H54 (cell line): ENCODE measurements at regions not wholly inside any gene's neighbourhood (a gene's known extent, or its start where the extent isn't known, plus 50 kb on each side); places are given as distances from the start of the nearest gene placed in this dataset.

Source experiments
- DNase-seq: peaks from one replicate; pipeline ENCODE4 v3.0.0; 2011; ENCODE audit warnings: low spot score, mixed read lengths; ENCODE audit not compliant: insufficient read length
- FAIRE-seq: peaks from 3 replicates; lab custom pipeline; 2011; peaks lifted over from hg19 to GRCh38; lab: Jason Lieb, UNC
- POLR2A ChIP-seq: IDR thresholded peaks from 2 replicates; pipeline ENCODE4 v1.6.1; 2011; ENCODE audit warnings: low read depth, mild to moderate bottlenecking, low read length

GRCh38 chr1:195082183-195082582, 1526.1 kb downstream of the KCNT2 start:
- TF ChIP-seq POLR2A = no peak
- FAIRE-seq (no peak), DNase-seq (no peak)

DNA sequence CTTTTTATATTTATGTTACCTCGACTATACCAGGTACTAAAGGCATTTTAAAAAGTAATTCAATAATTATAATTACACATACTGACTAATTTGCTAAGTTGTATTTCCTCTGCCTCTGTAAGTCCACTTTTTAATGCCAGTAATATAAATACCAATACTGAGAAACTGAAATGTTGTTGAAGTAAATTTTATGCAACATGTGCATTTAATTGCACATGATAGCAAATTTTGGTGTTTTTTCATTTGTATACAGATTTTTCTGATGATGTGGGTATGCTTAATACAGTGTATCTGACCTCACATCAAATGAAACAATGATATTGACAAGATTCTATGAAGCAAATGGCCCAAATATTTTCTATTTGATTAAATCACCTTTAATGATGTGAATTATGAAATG, 1531.6 kb downstream of the KCNT2 start:
- DNase-seq = no peak
- TF ChIP-seq POLR2A = no peak
- FAIRE-seq = no peak

DNA sequence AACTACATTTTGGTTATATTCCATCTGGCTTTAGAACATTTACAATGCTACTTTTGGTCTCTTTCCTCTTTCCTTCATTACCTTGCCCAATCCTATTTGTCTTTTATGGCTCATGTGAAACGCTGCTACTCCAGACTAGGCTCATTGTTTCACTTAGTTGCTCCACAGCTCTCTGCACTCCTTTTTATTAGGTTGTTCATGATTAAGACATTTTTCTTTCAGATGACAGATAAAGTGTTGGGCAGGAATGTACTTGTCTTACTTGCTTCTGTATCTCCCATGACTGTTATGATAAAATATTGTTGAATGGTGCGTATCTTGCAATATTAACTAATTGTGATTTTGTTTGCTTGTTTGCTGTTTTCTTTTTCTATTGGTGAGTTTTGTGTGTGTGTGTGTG, 1532.3 kb downstream of the KCNT2 start:
- no peak for TF ChIP-seq POLR2A
- no peak for FAIRE-seq
- no peak for DNase-seq

GRCh38 chr1:195071461-195071860, 1536.8 kb downstream of the KCNT2 start:
- TF ChIP-seq POLR2A = no peak
- FAIRE-seq = no peak

GRCh38 chr1:195065437-195065836, 1542.8 kb downstream of the KCNT2 start:
- FAIRE-seq = no peak

More at GRCh38 chr1:195071461-195071860, 1536.8 kb downstream of the KCNT2 start:
- no peak for DNase-seq

GRCh38 chr1:195064358-195064757, 1543.9 kb downstream of the KCNT2 start:
- no peak for TF ChIP-seq POLR2A
- no peak for DNase-seq
- no peak for FAIRE-seq

More at GRCh38 chr1:195065437-195065836, 1542.8 kb downstream of the KCNT2 start:
- no peak for TF ChIP-seq POLR2A
- DNase-seq = no peak

- TF ChIP-seq POLR2A = no peak
- FAIRE-seq = no peak
- DNase-seq = no peak
These were observed 1554.0 kb downstream of the KCNT2 start for GRCh38 chr1:195054217-195054687.

DNA sequence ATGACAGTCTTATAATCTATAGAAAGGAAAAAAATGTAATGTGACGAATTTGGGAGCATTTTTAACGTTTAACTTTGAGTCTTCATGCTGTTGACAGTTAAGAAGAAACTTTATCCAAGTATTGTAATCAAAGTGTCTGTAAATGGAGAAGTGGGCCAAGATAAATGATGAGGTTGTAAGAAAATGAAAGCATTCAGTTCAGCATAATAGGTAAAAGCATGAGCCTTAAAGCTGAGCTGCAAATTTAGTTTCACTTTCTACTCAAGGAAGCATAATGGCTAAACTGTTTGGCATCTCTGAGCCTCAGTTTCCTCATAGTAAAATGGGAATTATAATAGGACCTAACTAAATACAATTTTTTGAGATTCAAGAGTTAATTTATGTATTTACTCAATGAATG, 1554.8 kb downstream of the KCNT2 start:
- FAIRE-seq = no peak
- no peak for TF ChIP-seq POLR2A
- no peak for DNase-seq

- no peak for TF ChIP-seq POLR2A
- no peak for FAIRE-seq
- DNase-seq = no peak
These were observed 1560.5 kb downstream of the KCNT2 start for GRCh38 chr1:195047772-195048171.

DNA sequence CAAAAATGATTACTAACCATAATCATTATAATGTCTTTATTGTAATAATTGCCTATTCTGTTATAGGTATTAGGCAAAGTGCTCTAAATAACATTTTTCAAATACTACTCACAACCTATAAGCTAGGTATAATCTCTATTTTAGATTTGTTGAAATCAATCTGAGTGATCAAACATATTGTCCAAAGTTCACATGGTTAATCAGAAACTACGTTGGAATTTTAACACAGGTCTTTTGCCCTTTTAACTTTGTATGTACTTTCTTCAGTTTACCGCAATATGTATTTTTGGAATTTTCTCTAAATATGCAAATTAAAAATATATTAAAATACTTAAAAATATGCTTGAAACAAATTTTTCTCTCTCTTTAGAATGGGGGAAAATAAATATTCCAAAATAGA, 1563.2 kb downstream of the KCNT2 start:
- no peak for FAIRE-seq
- no peak for DNase-seq
- no peak for TF ChIP-seq POLR2A

GRCh38 chr1:195030793-195031192, 1577.4 kb downstream of the KCNT2 start:
- DNase-seq (no peak), FAIRE-seq (no peak)
- no peak for TF ChIP-seq POLR2A

DNA sequence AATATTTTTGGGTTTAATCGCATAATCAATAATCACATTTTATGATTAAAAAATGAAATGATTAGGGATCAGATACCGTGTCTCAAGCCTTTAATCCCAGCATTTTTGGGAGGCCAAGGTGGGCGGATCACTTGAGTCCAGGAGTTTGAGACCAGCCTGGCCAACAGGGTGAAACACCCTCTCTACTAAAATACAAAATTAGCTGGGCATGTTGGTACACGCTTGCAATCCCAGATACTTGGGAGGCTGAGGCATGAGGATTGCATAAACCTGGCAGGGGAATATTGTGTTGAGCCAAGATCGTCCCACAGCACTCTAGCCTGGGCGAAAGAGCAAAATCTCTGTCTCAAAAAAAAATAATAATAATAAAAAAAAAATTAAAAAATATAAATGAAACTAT, 1581.4 kb downstream of the KCNT2 start:
- no peak for FAIRE-seq
- no peak for TF ChIP-seq POLR2A
- no peak for DNase-seq

- no peak for DNase-seq
- FAIRE-seq = no peak
- TF ChIP-seq POLR2A = no peak
These were observed 1588.9 kb downstream of the KCNT2 start for GRCh38 chr1:195019385-195019784.

- no peak for TF ChIP-seq POLR2A
- FAIRE-seq (no peak), DNase-seq (no peak)
These were observed 1595.2 kb downstream of the KCNT2 start for GRCh38 chr1:195012995-195013394.

DNA sequence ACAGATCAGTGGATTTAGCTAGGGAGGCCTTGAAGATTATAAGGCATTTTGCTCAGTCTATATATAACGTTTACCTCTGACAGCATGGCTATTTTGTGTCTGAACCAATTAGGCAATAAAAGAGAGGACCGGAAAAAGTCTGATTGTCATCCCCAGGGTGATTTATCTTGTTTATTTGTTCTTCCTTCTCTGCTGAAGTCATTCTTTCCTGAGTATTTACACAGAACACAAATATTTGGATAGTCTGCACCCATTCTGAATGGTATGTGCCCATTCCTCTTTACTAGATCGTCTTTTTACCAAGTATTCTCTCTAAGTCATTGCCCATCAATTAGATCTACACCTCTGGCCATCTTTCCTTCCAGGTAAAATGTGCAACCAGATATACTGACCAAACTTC, 1602.9 kb downstream of the KCNT2 start:
- FAIRE-seq (no peak), DNase-seq (no peak)
- TF ChIP-seq POLR2A = no peak

DNA sequence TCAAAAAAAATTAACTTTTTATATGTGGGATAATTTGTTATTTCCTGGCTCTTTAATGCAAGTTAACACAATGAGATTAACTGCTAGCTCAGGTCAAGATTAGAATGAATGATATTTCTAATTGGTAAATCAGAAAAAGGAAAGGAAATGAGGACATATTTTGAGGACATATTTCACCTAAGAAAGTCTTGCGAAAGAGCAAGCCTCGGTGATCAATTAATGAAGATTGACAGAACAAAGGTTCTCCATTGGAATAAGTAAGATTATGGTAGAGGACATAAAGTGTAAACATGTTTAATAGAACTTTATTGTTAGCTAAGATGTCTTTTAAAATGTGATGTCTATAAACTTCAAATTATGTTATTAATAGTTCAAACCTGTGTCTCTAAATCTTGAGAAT, 1617.8 kb downstream of the KCNT2 start:
- DNase-seq (no peak), FAIRE-seq (no peak)
- TF ChIP-seq POLR2A = no peak
